ENCODE measurements at regions not wholly inside any gene's neighbourhood (a gene's known extent, or its start where the extent isn't known, plus 50 kb on each side); places are given as distances from the start of the nearest gene placed in this dataset.
"Not testable (repeated sequence)": the region's sequence is repeated elsewhere in the genome, so short reads cannot be mapped to it uniquely, and the experiment has no call there.

GRCh38 chrX:115960440-115961084, 210.0 kb upstream of the AGTR2 start:
- peak overlapping the region; percentile 52 to 77 for H3K27ac ChIP-seq (ENCODE audit: low read depth in 2 of 2, low read length in 2 of 2)
- H3K27me3 ChIP-seq (ENCODE audit: control insufficient read depth in 2 of 2, insufficient read depth in 2 of 2, low read length in 2 of 2), result no peaks in the 10 kb centered on the region
- no peak overlapping the region for H3K9ac ChIP-seq (ENCODE audit: low read depth in 1 of 2, low read length in 2 of 2)
- H3K4me1 ChIP-seq (ENCODE audit: control insufficient read depth in 2 of 2, insufficient read depth in 2 of 2, low read length in 2 of 2), result peaks cover 0 to 15% of the 10 kb centered on the region in 2 donors
- no peaks in the 10 kb centered on the region for H3K36me3 ChIP-seq (ENCODE audit: control insufficient read depth in 2 of 2, insufficient read depth in 2 of 2, low read length in 2 of 2)
- no peaks in the 10 kb centered on the region for H3K9me3 ChIP-seq (ENCODE audit: control insufficient read depth in 2 of 2, low read length in 2 of 2)
- H3K4me3 ChIP-seq (ENCODE audit: low read length in 2 of 2), result no peak overlapping the region

- Histone ChIP-seq H3K4me1 (ENCODE audit: control insufficient read depth in 2 of 2, insufficient read depth in 2 of 2, low read length in 2 of 2) (no peaks in the 10 kb centered on the region), H3K4me3 (ENCODE audit: low read length in 2 of 2) (peak overlapping the region in 1 of 2 donors; percentile 29), H3K27me3 (ENCODE audit: control insufficient read depth in 2 of 2, insufficient read depth in 2 of 2, low read length in 2 of 2) (peaks cover 0 to 5% of the 10 kb centered on the region in 2 donors), H3K9me3 (ENCODE audit: control insufficient read depth in 2 of 2, low read length in 2 of 2) (no peaks in the 10 kb centered on the region), H3K27ac (ENCODE audit: low read depth in 2 of 2, low read length in 2 of 2) (no peak overlapping the region), H3K36me3 (ENCODE audit: control insufficient read depth in 2 of 2, insufficient read depth in 2 of 2, low read length in 2 of 2) (no peaks in the 10 kb centered on the region), H3K9ac (ENCODE audit: low read depth in 1 of 2, low read length in 2 of 2) (no peak overlapping the region)
Observed at GRCh38 chrX:115966920-115967319, 203.6 kb upstream of the AGTR2 start.

DNA sequence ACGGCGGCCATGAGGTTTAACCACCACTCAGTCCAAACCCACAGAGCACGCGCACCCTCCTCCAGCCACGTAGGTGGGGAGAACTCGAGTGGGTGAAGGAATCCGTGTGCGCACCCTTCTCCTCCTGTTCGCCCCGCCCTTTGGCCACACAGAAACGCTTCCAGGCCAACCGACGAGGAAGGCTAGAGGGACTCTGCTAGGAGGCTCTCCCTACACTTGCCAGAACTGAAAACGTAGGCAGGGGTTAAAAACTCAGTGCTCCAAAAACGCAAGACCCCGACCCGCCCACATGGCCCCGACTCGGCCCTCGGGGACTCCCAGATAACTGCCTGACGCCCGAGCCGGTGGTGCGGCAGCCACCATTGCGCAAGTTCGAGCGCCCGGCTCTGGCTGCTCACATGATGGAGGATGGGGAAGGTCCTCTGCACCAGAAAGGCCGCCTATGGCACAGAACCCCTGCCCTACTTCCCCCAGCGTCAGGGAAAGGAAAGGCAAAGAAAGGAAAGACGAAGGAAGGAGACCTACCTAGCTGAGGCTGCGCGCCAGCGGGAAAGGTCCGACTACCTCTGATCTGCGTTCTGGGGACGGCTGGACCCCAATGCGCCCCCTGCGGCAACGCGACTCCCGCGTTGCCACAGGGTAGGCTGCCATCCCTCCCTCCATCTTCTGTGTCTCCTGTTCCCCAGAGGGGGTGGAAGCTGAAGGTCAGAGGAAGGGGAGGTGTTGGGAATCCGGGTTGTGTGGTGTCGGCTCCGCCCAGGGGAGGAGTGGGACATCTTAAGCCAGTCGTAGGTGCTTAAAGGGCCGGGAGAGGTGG, 201.9 kb upstream of the AGTR2 start:
- Histone ChIP-seq H3K27me3 (ENCODE audit: control insufficient read depth in 2 of 2, insufficient read depth in 2 of 2, low read length in 2 of 2) (peaks cover 0 to 9% of the 10 kb centered on the region in 2 donors), H3K4me3 (ENCODE audit: low read length in 2 of 2) (peak overlapping the region; percentile 78 to 80), H3K36me3 (ENCODE audit: control insufficient read depth in 2 of 2, insufficient read depth in 2 of 2, low read length in 2 of 2) (no peaks in the 10 kb centered on the region), H3K9ac (ENCODE audit: low read depth in 1 of 2, low read length in 2 of 2) (peak overlapping the region; percentile 56 to 86), H3K9me3 (ENCODE audit: control insufficient read depth in 2 of 2, low read length in 2 of 2) (no peaks in the 10 kb centered on the region), H3K4me1 (ENCODE audit: control insufficient read depth in 2 of 2, insufficient read depth in 2 of 2, low read length in 2 of 2) (no peaks in the 10 kb centered on the region), H3K27ac (ENCODE audit: low read depth in 2 of 2, low read length in 2 of 2) (peak overlapping the region; percentile 49 to 71)

GRCh38 chrX:115970718-115971117, 199.8 kb upstream of the AGTR2 start:
- no peak overlapping the region for H3K27ac ChIP-seq (ENCODE audit: low read depth in 2 of 2, low read length in 2 of 2)
- H3K27me3 ChIP-seq (ENCODE audit: control insufficient read depth in 2 of 2, insufficient read depth in 2 of 2, low read length in 2 of 2), result peaks cover 0 to 9% of the 10 kb centered on the region in 2 donors
- no peak overlapping the region for H3K4me3 ChIP-seq (ENCODE audit: low read length in 2 of 2)
- no peaks in the 10 kb centered on the region for H3K36me3 ChIP-seq (ENCODE audit: control insufficient read depth in 2 of 2, insufficient read depth in 2 of 2, low read length in 2 of 2)
- H3K9me3 ChIP-seq (ENCODE audit: control insufficient read depth in 2 of 2, low read length in 2 of 2), result no peaks in the 10 kb centered on the region
- H3K4me1 ChIP-seq (ENCODE audit: control insufficient read depth in 2 of 2, insufficient read depth in 2 of 2, low read length in 2 of 2), result no peaks in the 10 kb centered on the region
- H3K9ac ChIP-seq (ENCODE audit: low read depth in 1 of 2, low read length in 2 of 2), result no peak overlapping the region

GRCh38 chrX:115972717-115973116, 197.8 kb upstream of the AGTR2 start:
- H3K4me3 ChIP-seq (ENCODE audit: low read length in 2 of 2), result no peak overlapping the region
- H3K4me1 ChIP-seq (ENCODE audit: control insufficient read depth in 2 of 2, insufficient read depth in 2 of 2, low read length in 2 of 2), result no peaks in the 10 kb centered on the region
- no peaks in the 10 kb centered on the region for H3K9me3 ChIP-seq (ENCODE audit: control insufficient read depth in 2 of 2, low read length in 2 of 2)
- peaks cover 0 to 7% of the 10 kb centered on the region in 2 donors for H3K27me3 ChIP-seq (ENCODE audit: control insufficient read depth in 2 of 2, insufficient read depth in 2 of 2, low read length in 2 of 2)
- H3K27ac ChIP-seq (ENCODE audit: low read depth in 2 of 2, low read length in 2 of 2), result no peak overlapping the region
- H3K36me3 ChIP-seq (ENCODE audit: control insufficient read depth in 2 of 2, insufficient read depth in 2 of 2, low read length in 2 of 2), result no peaks in the 10 kb centered on the region
- no peak overlapping the region for H3K9ac ChIP-seq (ENCODE audit: low read depth in 1 of 2, low read length in 2 of 2)

GRCh38 chrX:115978068-115978467, 192.5 kb upstream of the AGTR2 start:
- no peaks in the 10 kb centered on the region for H3K36me3 ChIP-seq (ENCODE audit: control insufficient read depth in 2 of 2, insufficient read depth in 2 of 2, low read length in 2 of 2)
- no peaks in the 10 kb centered on the region for H3K9me3 ChIP-seq (ENCODE audit: control insufficient read depth in 2 of 2, low read length in 2 of 2)
- no peak overlapping the region for H3K27ac ChIP-seq (ENCODE audit: low read depth in 2 of 2, low read length in 2 of 2)
- peaks cover 0 to 5% of the 10 kb centered on the region in 2 donors for H3K27me3 ChIP-seq (ENCODE audit: control insufficient read depth in 2 of 2, insufficient read depth in 2 of 2, low read length in 2 of 2)
- H3K4me1 ChIP-seq (ENCODE audit: control insufficient read depth in 2 of 2, insufficient read depth in 2 of 2, low read length in 2 of 2), result no peaks in the 10 kb centered on the region
- no peak overlapping the region for H3K9ac ChIP-seq (ENCODE audit: low read depth in 1 of 2, low read length in 2 of 2)
- no peak overlapping the region for H3K4me3 ChIP-seq (ENCODE audit: low read length in 2 of 2)

GRCh38 chrX:115983148-115983547, 187.4 kb upstream of the AGTR2 start:
- H3K36me3 ChIP-seq (ENCODE audit: control insufficient read depth in 2 of 2, insufficient read depth in 2 of 2, low read length in 2 of 2); H3K4me1 ChIP-seq (ENCODE audit: control insufficient read depth in 2 of 2, insufficient read depth in 2 of 2, low read length in 2 of 2); H3K27me3 ChIP-seq (ENCODE audit: control insufficient read depth in 2 of 2, insufficient read depth in 2 of 2, low read length in 2 of 2); H3K4me3 ChIP-seq (ENCODE audit: low read length in 2 of 2); H3K9ac ChIP-seq (ENCODE audit: low read depth in 1 of 2, low read length in 2 of 2); H3K9me3 ChIP-seq (ENCODE audit: control insufficient read depth in 2 of 2, low read length in 2 of 2); H3K27ac ChIP-seq (ENCODE audit: low read depth in 2 of 2, low read length in 2 of 2): not testable (repeated sequence)

- not testable (repeated sequence) for H3K9me3 ChIP-seq (ENCODE audit: control insufficient read depth in 2 of 2, low read length in 2 of 2); H3K27ac ChIP-seq (ENCODE audit: low read depth in 2 of 2, low read length in 2 of 2); H3K4me1 ChIP-seq (ENCODE audit: control insufficient read depth in 2 of 2, insufficient read depth in 2 of 2, low read length in 2 of 2); H3K4me3 ChIP-seq (ENCODE audit: low read length in 2 of 2); H3K9ac ChIP-seq (ENCODE audit: low read depth in 1 of 2, low read length in 2 of 2); H3K27me3 ChIP-seq (ENCODE audit: control insufficient read depth in 2 of 2, insufficient read depth in 2 of 2, low read length in 2 of 2); H3K36me3 ChIP-seq (ENCODE audit: control insufficient read depth in 2 of 2, insufficient read depth in 2 of 2, low read length in 2 of 2)
Observed at GRCh38 chrX:115987464-115987863, 183.1 kb upstream of the AGTR2 start.

DNA sequence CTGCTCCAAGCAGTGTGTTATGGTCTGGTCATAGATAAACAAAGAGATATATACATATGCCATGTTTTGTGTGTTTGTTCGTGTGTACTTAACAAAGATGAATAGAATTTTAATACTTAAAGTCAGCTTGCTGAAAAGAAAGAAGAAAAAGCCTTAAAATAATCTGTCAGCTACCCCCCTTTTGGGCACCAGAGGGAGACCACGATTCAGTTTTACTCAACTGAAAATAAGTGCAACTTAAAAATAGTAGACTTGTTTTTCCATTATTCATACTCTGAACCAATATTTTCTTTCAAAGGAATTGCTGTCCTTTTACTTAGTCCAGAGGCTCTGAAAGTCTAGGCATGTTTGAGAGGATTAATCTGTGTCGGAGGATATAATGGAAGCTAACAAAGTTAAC, 181.7 kb upstream of the AGTR2 start:
- Histone ChIP-seq H3K9ac (ENCODE audit: low read depth in 1 of 2, low read length in 2 of 2) (no peak overlapping the region), H3K27ac (ENCODE audit: low read depth in 2 of 2, low read length in 2 of 2) (no peak overlapping the region), H3K27me3 (ENCODE audit: control insufficient read depth in 2 of 2, insufficient read depth in 2 of 2, low read length in 2 of 2) (peaks cover 0 to 2% of the 10 kb centered on the region in 2 donors), H3K4me1 (ENCODE audit: control insufficient read depth in 2 of 2, insufficient read depth in 2 of 2, low read length in 2 of 2) (no peaks in the 10 kb centered on the region), H3K9me3 (ENCODE audit: control insufficient read depth in 2 of 2, low read length in 2 of 2) (no peaks in the 10 kb centered on the region), H3K4me3 (ENCODE audit: low read length in 2 of 2) (no peak overlapping the region), H3K36me3 (ENCODE audit: control insufficient read depth in 2 of 2, insufficient read depth in 2 of 2, low read length in 2 of 2) (no peaks in the 10 kb centered on the region)

GRCh38 chrX:115989686-115990085, 180.9 kb upstream of the AGTR2 start:
- Histone ChIP-seq H3K27me3 (ENCODE audit: control insufficient read depth in 2 of 2, insufficient read depth in 2 of 2, low read length in 2 of 2) (peaks cover 0 to 2% of the 10 kb centered on the region in 2 donors), H3K9me3 (ENCODE audit: control insufficient read depth in 2 of 2, low read length in 2 of 2) (no peaks in the 10 kb centered on the region), H3K36me3 (ENCODE audit: control insufficient read depth in 2 of 2, insufficient read depth in 2 of 2, low read length in 2 of 2) (no peaks in the 10 kb centered on the region), H3K27ac (ENCODE audit: low read depth in 2 of 2, low read length in 2 of 2) (no peak overlapping the region), H3K4me3 (ENCODE audit: low read length in 2 of 2) (no peak overlapping the region), H3K4me1 (ENCODE audit: control insufficient read depth in 2 of 2, insufficient read depth in 2 of 2, low read length in 2 of 2) (no peaks in the 10 kb centered on the region), H3K9ac (ENCODE audit: low read depth in 1 of 2, low read length in 2 of 2) (no peak overlapping the region)
